Endothelial cell of umbilical vein (primary cell): ENCODE measurements at regions not wholly inside any gene's neighbourhood (a gene's known extent, or its start where the extent isn't known, plus 50 kb on each side); places are given as distances from the start of the nearest gene placed in this dataset.

Experiments used
- BruUV-seq: library from RNA; stranded (reverse); fragments of 400-500 nt; replicated peaks from 2 replicates; lab custom pipeline; 2021; lab: Mats Ljungman, UMichigan
- CTCF ChIA-PET: fragments of 300-600, 350-600 bp; sonication (Branson Sonifier 250); formaldehyde crosslinking; loops from one replicate; lab custom pipeline; 2021; ENCODE audit warnings: antibody characterized with exemption, inconsistent platforms; lab: Charles Lee
- POLR2A ChIA-PET: fragments of 300-600, 350-600 bp; sonication (Branson Sonifier 250); formaldehyde crosslinking; loops from one replicate; lab custom pipeline; 2021; ENCODE audit warnings: antibody characterized with exemption, inconsistent platforms; lab: Charles Lee
- DNase-seq: peaks from one replicate; pipeline ENCODE4 v3.0.0-alpha.2; 2011; ENCODE audit warnings: low read depth, low spot score
- FAIRE-seq: peaks from 2 replicates; lab custom pipeline; 2011; peaks lifted over from hg19 to GRCh38; lab: Jason Lieb, UNC
- H2AFZ ChIP-seq: 2 replicates; pipeline ENCODE4 v1.6.0; 2012; ENCODE audit warnings: low read depth, low read length, control low read depth, inconsistent platforms
- H3K27ac ChIP-seq: 2 replicates; pipeline ENCODE4 v1.5.1; 2011; ENCODE audit warnings: low read depth, mild to moderate bottlenecking, control low read depth, low read length, moderate library complexity; ENCODE audit not compliant: insufficient read depth
- H3K27me3 ChIP-seq, 2 experiments: 2 replicates each; pipeline versions ENCODE4 v1.6.0 to v1.6.1; 2011; ENCODE audit warnings: low read length in 2 of 2, mixed read lengths in 1 of 2; ENCODE audit not compliant: control insufficient read depth in 2 of 2, insufficient read depth in 2 of 2
- H3K36me3 ChIP-seq, 2 experiments: 2 replicates in 1 of 2; 3 replicates in 1 of 2; pipeline ENCODE4 v1.5.1; 2011; ENCODE audit warnings: low read length in 2 of 2, mild to moderate bottlenecking in 1 of 2, moderate library complexity in 1 of 2; ENCODE audit not compliant: control insufficient read depth in 2 of 2, insufficient read depth in 2 of 2; ENCODE audit errors: extremely low read depth in 1 of 2
- H3K4me1 ChIP-seq: 3 replicates; pipeline ENCODE4 v1.5.1; 2011; ENCODE audit warnings: mild to moderate bottlenecking, low read length; ENCODE audit not compliant: control insufficient read depth, insufficient read depth; ENCODE audit errors: extremely low read depth
- H3K4me2 ChIP-seq: 2 replicates; pipeline ENCODE4 v1.6.1; 2011; ENCODE audit warnings: low read length, control low read depth, mixed read lengths; ENCODE audit not compliant: insufficient read depth
- H3K4me3 ChIP-seq, 3 experiments: fragments of 200-600 bp in 1 of 3; sonication (generic), shearing (Covaris generic) in 1 of 3; replicated peaks in 1 of 3; 2 replicates each; pipeline ENCODE4 v1.5.1; 2011 to 2016; ENCODE audit warnings: control low read depth in 3 of 3, low read length in 3 of 3, mild to moderate bottlenecking in 2 of 3, inconsistent platforms in 1 of 3, low read depth in 1 of 3, moderate library complexity in 1 of 3; ENCODE audit not compliant: insufficient read depth in 1 of 3
- H3K79me2 ChIP-seq: 2 replicates; pipeline ENCODE4 v1.6.0; 2012; ENCODE audit warnings: low read length, inconsistent platforms; ENCODE audit not compliant: control insufficient read depth, insufficient read depth
- H3K9ac ChIP-seq: replicated peaks from 2 replicates; pipeline ENCODE3; 2011; ENCODE audit warnings: low read length, control low read depth; ENCODE audit not compliant: insufficient read depth; ENCODE audit errors: extremely low read depth
- H3K9me1 ChIP-seq: replicated peaks from 3 replicates; pipeline ENCODE4 v1.6.0; 2011; ENCODE audit warnings: mild to moderate bottlenecking, low read length; ENCODE audit not compliant: control insufficient read depth, insufficient read depth; ENCODE audit errors: extremely low read depth
- H3K9me3 ChIP-seq: replicated peaks from 2 replicates; pipeline ENCODE4 v1.5.1; 2012; ENCODE audit warnings: low read length, inconsistent platforms; ENCODE audit not compliant: control insufficient read depth, insufficient read depth
- H4K20me1 ChIP-seq: replicated peaks from 2 replicates; pipeline ENCODE3; 2011; ENCODE audit warnings: mild to moderate bottlenecking, low read length; ENCODE audit not compliant: control insufficient read depth, insufficient read depth; ENCODE audit errors: extremely low read depth
- CTCF ChIP-seq, 2 donors: IDR thresholded peaks; 1 replicate in 1 of 2; 2 replicates in 1 of 2; pipeline ENCODE4 v1.5.1; 2011; ENCODE audit warnings: low read length in 2 of 2, mild to moderate bottlenecking in 2 of 2, moderate library complexity in 2 of 2, control low read depth in 1 of 2, inconsistent platforms in 1 of 2, low read depth in 1 of 2; ENCODE audit not compliant: insufficient read depth in 1 of 2; ENCODE audit errors: extremely low read depth in 1 of 2
- EZH2 ChIP-seq: IDR thresholded peaks from 2 replicates; pipeline ENCODE4 v1.6.1; 2012; ENCODE audit warnings: borderline replicate concordance, low read depth, mild to moderate bottlenecking, moderate library complexity, low read length, inconsistent platforms; ENCODE audit not compliant: severe bottlenecking
- FOS ChIP-seq: IDR thresholded peaks from 2 replicates; pipeline ENCODE4 v1.6.1; 2011; ENCODE audit warnings: mild to moderate bottlenecking, low read length, moderate library complexity, borderline replicate concordance; ENCODE audit not compliant: insufficient read depth
- GATA2 ChIP-seq: IDR thresholded peaks from 2 replicates; pipeline ENCODE4 v1.7.0; 2011; ENCODE audit warnings: low read depth, mild to moderate bottlenecking, moderate library complexity, mixed read lengths, low read length; ENCODE audit not compliant: insufficient read length, insufficient read depth
- JUN ChIP-seq: IDR thresholded peaks from 2 replicates; pipeline ENCODE4 v1.6.1; 2011; ENCODE audit warnings: borderline replicate concordance, low read depth; ENCODE audit not compliant: insufficient read length, insufficient read depth
- MAX ChIP-seq: IDR thresholded peaks from 2 replicates; pipeline ENCODE4 v1.6.1; 2011; ENCODE audit not compliant: insufficient read depth, insufficient read length
- MYC ChIP-seq: IDR thresholded peaks from one replicate; pipeline ENCODE4 v1.6.1; 2011; ENCODE audit warnings: mild to moderate bottlenecking, low read depth, low read length
- POLR2A ChIP-seq: IDR thresholded peaks from 2 replicates; pipeline ENCODE4 v1.6.1; 2012; ENCODE audit warnings: low read depth, mild to moderate bottlenecking, control low read depth, low read length
- POLR2AphosphoS5 ChIP-seq: IDR thresholded peaks from 2 replicates; pipeline ENCODE4 v1.6.1; 2012; ENCODE audit warnings: low read depth, mild to moderate bottlenecking, control low read depth, low read length, moderate library complexity; ENCODE audit not compliant: insufficient read depth
- dilution Hi-C: fragments of 300-500 bp; cut with MboI; formaldehyde crosslinking; loops from one replicate; pipeline ENCODE4 v1.15.0; 2019; ENCODE audit warnings: low sequenced_read_pairs; ENCODE audit not compliant: extremely low pct_ligation_motif_present
- intact Hi-C: fragments of 100-400 bp; cut with micrococcal nuclease; formaldehyde crosslinking; loops from one replicate; pipeline ENCODE4 v1.10.0; 2022

DNA sequence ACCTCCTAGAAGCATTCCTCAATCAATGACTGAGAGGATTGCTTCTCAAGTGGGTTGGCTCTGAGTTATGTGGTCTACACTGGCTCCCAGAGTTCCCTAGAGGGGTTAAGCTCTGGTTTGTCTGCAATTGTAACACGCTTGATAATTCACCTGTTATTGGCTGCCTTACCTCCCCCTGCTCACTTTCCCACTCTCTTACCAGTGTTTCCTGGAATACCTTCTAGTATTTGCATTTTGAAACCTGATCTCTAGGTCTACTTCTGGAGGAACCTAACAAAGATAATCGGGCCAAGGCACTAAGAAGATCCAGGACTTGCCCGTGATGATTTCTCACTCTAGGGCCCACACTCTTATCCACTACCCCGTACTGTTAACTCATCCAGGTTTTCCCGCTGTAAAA, 110.1 kb upstream of the MAP3K1 start:
- H3K79me2 ChIP-seq: no peaks in the 10 kb centered on the region
- ChIA-PET POLR2A (no interaction called here), CTCF (interaction anchor here (1.3 kb wide), 1 partner anchor 14 kb away, joined by 5 read pairs; no protein-coding TSS in a partner anchor)
- TF ChIP-seq MAX (no peak), MYC (no peak), POLR2AphosphoS5 (no peak), FOS (no peak), POLR2A (no peak), JUN (no peak), CTCF (IDR thresholded peaks at IDR 0.05; ENCODE audit: extremely low read depth in 1 of 2, insufficient read depth in 1 of 2, low read depth in 1 of 2, low read length in 2 of 2) (no peak), EZH2 (no peak), GATA2 (no peak)
- no peak for DNase-seq
- no peaks in the 10 kb centered on the region for H3K36me3 ChIP-seq
- H2AFZ ChIP-seq: no peak overlapping the region
- no TSS peak for BruUV-seq
- no peaks in the 10 kb centered on the region for H3K9me3 ChIP-seq
- H4K20me1 ChIP-seq: no peaks in the 10 kb centered on the region
- dilution Hi-C loops: no loop called here
- no peak overlapping the region for H3K4me2 ChIP-seq
- no peak overlapping the region for H3K27ac ChIP-seq
- no peaks in the 10 kb centered on the region for H3K4me1 ChIP-seq
- H3K9ac ChIP-seq: no peak overlapping the region
- peaks cover 4 to 6% of the 10 kb centered on the region in 2 experiments for H3K27me3 ChIP-seq
- no peak overlapping the region for H3K4me3 ChIP-seq
- no peaks in the 10 kb centered on the region for H3K9me1 ChIP-seq
- intact Hi-C loops: no loop called here
- FAIRE-seq: no peak
